T-helper 9 cell (primary cell): ENCODE measurements at regions not wholly inside any gene's neighbourhood (a gene's known extent, or its start where the extent isn't known, plus 50 kb on each side); places are given as distances from the start of the nearest gene placed in this dataset.

Source experiments
- DNase-seq: peaks from one replicate; pipeline ENCODE4 v3.0.0-alpha.2; 2020

DNA sequence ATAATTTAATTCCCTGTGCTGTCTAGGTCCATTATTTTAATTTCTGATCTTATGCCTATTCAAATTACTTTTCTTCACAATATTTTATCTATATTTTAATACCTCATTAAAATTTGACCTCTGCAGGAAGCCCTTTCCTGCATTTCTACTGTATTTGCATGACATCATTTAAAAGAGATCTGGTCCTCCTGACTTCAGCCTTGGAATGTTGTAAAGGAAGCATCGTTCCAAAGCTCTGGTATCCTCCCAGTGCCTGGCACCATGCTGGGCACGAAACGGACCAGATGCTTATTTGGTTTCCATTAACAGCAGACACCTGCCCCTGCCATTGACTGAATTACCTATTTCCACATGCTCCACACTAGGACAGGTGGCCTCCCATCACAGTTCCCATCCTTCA, 247.5 kb downstream of the KLF6 start:
- no peak for DNase-seq

GRCh38 chr10:3535001-3535400, 250.0 kb downstream of the KLF6 start:
- no peak for DNase-seq

DNA sequence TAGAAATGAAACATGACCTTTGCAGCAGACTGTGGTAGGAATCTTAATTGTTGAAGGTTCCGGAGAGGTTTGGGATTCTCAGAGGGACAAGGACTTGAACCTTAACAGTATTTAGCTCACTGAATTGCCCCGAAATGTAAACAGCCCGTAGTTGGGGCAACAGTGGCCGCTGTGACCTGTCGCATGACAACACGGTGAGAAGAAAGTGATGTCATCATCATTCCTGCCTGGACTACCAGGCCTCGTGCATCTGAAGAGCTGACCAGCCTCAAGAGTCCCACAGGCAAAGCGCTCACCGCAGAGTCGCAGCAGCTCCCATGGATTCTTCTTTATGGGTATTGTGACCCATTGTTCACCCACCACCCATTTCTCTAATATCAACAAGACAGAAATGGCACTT, 250.6 kb downstream of the KLF6 start:
- DNase-seq = no peak

DNA sequence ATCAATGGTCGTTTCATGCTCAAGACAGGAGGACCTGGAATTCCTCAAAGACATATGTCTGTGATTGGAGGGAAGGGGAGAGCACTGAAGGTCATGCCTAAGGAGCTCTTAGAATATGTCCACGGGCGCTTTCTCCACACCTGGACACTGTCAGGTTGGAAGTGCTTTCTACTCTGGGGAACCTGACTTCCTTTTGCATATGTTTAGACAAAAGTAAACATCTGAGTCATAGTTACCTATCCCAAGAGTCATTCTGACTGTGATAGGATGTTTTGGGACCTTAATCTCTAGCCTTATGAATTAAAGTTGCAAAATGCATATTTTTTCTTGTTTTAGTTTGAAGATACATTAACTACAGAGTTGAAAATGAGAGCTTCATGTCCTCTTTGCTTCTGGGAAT, 251.7 kb downstream of the KLF6 start:
- DNase-seq = no peak

DNA sequence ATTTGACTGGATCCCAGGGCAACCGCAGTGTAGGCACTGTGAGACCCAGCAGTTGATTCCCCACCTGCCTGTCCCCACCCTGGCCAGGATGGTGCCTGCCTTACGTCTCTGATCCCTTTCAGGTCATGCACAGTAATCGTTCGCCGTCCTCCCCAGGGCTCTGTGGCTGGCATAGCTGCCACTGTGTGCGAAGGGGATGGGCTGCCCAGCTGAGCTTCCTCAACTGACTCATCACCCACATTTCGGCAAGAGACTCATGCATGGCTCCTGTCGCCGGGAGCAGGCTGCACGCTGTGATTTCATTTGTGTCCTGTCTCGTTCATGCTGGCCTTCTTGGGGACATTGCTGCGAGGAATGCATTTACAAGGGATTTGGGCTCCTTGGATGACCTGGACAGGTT, 252.4 kb downstream of the KLF6 start:
- DNase-seq = no peak

DNA sequence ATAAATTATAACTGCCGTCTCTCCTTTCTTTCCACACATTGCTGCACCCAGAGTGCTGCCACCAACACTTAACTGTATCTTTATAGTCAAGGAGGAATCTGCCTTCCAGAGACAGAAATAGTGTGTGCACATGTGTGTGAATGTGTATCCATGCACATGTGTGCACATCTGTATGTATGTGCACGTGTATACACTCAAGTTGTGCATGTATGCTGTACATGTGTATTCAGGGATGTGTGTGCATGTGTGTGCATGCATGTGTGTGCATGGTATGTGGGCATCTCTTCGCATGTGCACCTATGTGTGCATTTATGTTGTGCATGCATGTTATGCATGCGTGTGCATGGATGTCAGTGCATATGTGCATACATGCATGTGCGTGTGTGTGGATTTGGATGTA, 253.3 kb downstream of the KLF6 start:
- DNase-seq = no peak

DNA sequence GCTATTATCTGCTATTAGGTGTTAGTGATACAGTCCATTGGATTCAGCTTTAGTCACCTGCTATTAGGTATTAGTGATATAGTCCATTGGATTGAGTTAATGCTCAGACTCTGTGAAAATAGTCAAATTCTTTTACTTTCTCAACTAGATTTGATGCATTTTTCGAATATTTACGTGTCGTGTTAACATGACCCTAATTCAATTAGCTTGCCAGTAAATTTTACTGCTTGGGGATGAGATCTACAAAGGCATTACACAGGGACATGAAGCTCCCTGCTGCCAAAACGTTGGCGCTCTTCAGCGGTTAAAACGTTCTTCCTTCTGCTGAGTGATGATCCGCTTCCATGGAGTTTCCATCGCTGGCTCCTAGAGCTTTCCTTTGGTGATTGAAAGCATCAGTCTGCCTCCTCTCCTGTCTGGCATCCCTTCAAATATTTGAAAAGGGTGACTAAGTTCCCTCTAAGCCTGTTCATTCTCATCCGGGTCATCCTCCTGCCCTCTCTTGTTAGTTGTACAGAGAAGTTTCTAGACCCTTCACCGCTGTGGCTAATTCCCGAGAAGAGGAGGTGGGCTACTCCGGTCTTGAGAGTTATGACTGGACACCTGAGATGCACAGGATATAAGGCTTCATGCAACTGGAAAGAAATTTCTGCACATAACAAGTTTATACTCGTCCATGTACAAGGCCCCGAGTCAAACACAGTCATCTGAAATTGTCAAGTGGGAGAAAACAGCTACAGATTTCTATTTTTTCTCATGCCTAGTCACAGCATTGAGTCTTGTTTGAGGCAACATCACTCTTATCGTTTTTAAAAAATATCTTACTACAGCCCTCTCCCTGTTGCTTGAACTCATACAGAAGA, 254.0 kb downstream of the KLF6 start:
- no peak for DNase-seq

- DNase-seq = no peak
Measured at GRCh38 chr10:3530346-3530745, 254.7 kb downstream of the KLF6 start.

GRCh38 chr10:3529691-3530090, 255.3 kb downstream of the KLF6 start:
- DNase-seq = no peak

GRCh38 chr10:3528823-3529403, 256.1 kb downstream of the KLF6 start:
- no peak for DNase-seq

DNA sequence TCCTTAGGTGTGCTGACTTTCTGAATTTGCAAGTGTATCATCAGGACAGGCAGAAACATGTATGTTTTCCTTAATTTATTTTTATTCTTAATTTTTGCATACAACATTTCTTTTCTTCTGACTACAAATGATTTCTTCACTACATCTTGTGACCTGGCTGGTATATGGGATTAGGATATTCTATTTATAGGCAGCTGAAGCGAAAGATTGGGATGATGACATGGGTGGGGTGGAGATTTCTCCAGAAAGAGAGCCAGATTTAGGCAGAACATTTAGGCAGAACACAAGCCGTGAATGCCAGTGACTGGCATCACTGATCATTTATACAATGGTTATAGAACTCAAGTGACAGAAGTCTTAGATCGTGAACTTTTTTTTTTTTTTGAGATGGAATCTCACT, 256.7 kb downstream of the KLF6 start:
- no peak for DNase-seq

GRCh38 chr10:3527869-3528268, 257.1 kb downstream of the KLF6 start:
- no peak for DNase-seq

- DNase-seq = no peak
Measured at GRCh38 chr10:3526727-3527501, 258.1 kb downstream of the KLF6 start.

- no peak for DNase-seq
Measured at GRCh38 chr10:3525832-3526449, 259.1 kb downstream of the KLF6 start.

GRCh38 chr10:3524086-3524960, 260.7 kb downstream of the KLF6 start:
- DNase-seq = no peak

GRCh38 chr10:3523309-3524050, 261.5 kb downstream of the KLF6 start:
- no peak for DNase-seq

DNA sequence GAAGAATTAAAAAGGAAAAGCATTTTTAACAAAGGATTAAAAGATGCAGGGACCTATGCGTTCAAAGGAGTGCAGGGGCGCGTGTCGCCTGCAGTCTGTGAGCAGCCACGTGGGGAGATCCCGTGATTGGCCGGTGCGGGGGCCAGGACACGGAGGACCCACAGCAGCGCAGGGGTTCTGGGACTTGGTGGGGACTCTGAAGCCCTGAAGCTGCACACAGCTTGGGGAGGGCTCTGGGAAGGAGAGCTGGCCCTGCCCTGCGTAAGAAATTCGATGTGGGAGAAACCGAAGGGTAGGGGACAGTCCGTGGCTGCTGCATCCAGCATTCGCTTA, 268.1 kb downstream of the KLF6 start:
- no peak for DNase-seq

DNA sequence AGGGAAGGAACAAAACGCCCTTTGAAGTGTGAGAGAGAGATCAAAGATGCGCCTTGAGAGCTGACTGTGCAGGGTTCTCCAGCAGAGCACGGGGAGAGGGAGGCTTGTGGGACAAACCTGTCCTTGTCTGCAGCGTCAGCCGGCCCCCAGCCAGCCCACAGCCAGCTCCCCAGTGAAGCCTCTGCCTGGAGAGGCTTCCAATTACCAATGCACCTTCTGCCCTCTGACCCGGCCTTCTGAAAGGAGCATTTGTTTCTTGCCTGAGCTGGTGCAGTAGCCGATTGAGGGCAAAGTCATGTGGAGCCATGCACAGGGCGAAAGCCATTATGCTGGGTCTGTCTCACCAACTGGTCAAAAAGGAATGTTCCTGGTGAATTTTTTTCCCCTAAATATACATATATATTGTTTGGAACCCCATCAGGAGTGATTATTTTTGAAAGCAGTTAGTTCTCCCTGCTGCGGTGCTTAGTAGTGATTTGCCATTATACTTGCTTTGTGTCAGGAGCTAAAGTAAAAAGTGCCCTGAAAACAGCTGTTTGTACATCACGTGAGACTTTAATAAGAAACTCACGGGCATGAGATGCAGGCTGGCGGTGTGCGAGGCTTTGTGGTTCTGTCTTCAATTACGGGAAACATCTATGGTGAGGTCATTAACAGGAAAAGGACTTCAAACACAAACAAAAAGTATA, 268.6 kb downstream of the KLF6 start:
- DNase-seq = no peak

DNA sequence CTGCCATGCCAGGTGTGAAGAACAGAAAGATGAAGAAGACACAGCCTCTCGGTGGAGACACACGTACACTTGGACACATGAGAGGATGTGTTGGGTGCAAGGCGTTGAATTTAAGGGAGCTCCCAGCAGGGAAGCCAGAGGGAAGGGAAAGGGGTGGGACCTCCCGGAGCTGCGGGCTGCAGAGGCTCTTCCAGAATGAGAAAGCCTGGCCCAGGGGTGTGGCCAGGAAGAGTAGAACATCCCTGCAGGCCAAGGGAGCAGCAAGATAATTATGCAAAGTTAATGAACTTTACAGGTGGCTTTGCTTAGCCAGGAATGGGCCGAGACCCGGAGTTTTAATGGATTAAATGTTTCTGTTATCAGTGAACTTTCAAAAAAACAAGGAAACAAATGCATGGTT, 270.3 kb downstream of the KLF6 start:
- no peak for DNase-seq

GRCh38 chr10:3512263-3512662, 272.7 kb downstream of the KLF6 start:
- DNase-seq = no peak

GRCh38 chr10:3511483-3511882, 273.5 kb downstream of the KLF6 start:
- no peak for DNase-seq
